Ovary (tissue), 3 donors: ENCODE measurements at regions not wholly inside any gene's neighbourhood (a gene's known extent, or its start where the extent isn't known, plus 50 kb on each side); places are given as distances from the start of the nearest gene placed in this dataset.

Experiments used
- CTCF ChIP-seq, 3 donors: fragments of 450-650 bp in 2 of 3; fragments of 200-600 bp in 1 of 3; IDR thresholded peaks; one replicate each; pipeline versions ENCODE4 v1.5.1 to v1.8.0; 2016 to 2022; ENCODE audit warnings: antibody characterized with exemption in 3 of 3, mild to moderate bottlenecking in 1 of 3
- EP300 ChIP-seq: sonication (generic); formaldehyde crosslinking; IDR thresholded peaks from one replicate; pipeline ENCODE4 v1.6.1; 2017; ENCODE audit warnings: antibody characterized with exemption
- donor health status: DM: no; HTN: no; CAD: no.

- no peak for TF ChIP-seq EP300
- no peak for TF ChIP-seq CTCF (IDR thresholded peaks at IDR 0.05)
Observed at GRCh38 chr12:115504306-115505290, 772.9 kb downstream of the MED13L start.
